Progenitor cell of endocrine pancreas (in vitro differentiated cells): ENCODE measurements at regions not wholly inside any gene's neighbourhood (a gene's known extent, or its start where the extent isn't known, plus 50 kb on each side); places are given as distances from the start of the nearest gene placed in this dataset.
A peak's percentile ranks its signal among the peaks of the same experiment; 100 is the strongest.

ENCODE experiments used
- DNase-seq: peaks from one replicate; pipeline ENCODE4 v3.0.0; 2021; ENCODE audit warnings: low spot score; ENCODE audit not compliant: unreplicated experiment
- H3K27ac Mint-ChIP-seq: 2 replicates; pipeline ENCODE4 v1.8.0; 2021; ENCODE audit warnings: mild to moderate bottlenecking, moderate library complexity, mixed read lengths
- H3K27me3 Mint-ChIP-seq: 2 replicates; pipeline ENCODE4 v1.8.0; 2021; ENCODE audit warnings: mixed read lengths
- H3K36me3 Mint-ChIP-seq: 2 replicates; pipeline ENCODE4 v1.8.0; 2022; ENCODE audit warnings: mixed read lengths; ENCODE audit not compliant: insufficient read depth
- H3K4me1 Mint-ChIP-seq: 2 replicates; pipeline ENCODE4 v1.8.0; 2021; ENCODE audit warnings: low read depth, mixed read lengths
- H3K4me3 Mint-ChIP-seq: 2 replicates; pipeline ENCODE4 v1.8.0; 2021; ENCODE audit warnings: low read depth, mild to moderate bottlenecking, moderate library complexity, mixed read lengths
- H3K9me3 Mint-ChIP-seq: 2 replicates; pipeline ENCODE4 v1.8.0; 2021; ENCODE audit warnings: low read depth, mixed read lengths
- CTCF ChIP-seq: fragments of 200-600 bp; sonication (generic); IDR thresholded peaks from one replicate; pipeline ENCODE4 v1.5.0; 2021; ENCODE audit warnings: antibody characterized with exemption, mild to moderate bottlenecking; ENCODE audit not compliant: unreplicated experiment

DNA sequence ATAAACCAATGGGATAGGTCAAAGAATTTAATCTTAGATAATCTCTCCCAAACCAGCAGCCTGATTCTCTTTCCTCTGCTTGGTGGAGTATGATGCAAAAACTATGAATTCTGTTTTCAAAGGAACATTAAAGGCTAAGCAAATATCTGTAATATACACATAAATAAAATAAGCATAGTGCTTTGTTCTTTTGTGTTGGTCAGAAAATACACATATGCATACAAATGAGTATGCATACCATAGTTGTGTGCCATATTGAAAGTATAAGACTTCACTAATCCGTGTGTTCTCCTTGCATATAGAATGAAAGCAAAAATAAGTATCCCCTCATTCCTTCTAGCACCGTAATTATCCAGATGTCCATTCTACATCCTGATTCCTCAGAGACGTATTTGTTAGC is 1949.7 kb upstream of the CELF4 start:
- no peak for TF ChIP-seq CTCF
- no peak overlapping the region for H3K27ac Mint-ChIP-seq
- no peaks in the 10 kb centered on the region for H3K36me3 Mint-ChIP-seq
- H3K4me1 Mint-ChIP-seq = peaks cover 8% of the 10 kb centered on the region
- DNase-seq = no peak
- H3K4me3 Mint-ChIP-seq = no peak overlapping the region
- H3K27me3 Mint-ChIP-seq = no peaks in the 10 kb centered on the region
- no peaks in the 10 kb centered on the region for H3K9me3 Mint-ChIP-seq

GRCh38 chr18:39513186-39513585 is 1947.6 kb upstream of the CELF4 start:
- no peak overlapping the region for H3K27ac Mint-ChIP-seq
- no peaks in the 10 kb centered on the region for H3K27me3 Mint-ChIP-seq
- TF ChIP-seq CTCF = no peak
- no peak overlapping the region for H3K4me3 Mint-ChIP-seq
- peaks cover 1% of the 10 kb centered on the region for H3K4me1 Mint-ChIP-seq
- H3K36me3 Mint-ChIP-seq = no peaks in the 10 kb centered on the region
- peaks cover 1% of the 10 kb centered on the region for H3K9me3 Mint-ChIP-seq
- DNase-seq = no peak

- no peak for DNase-seq
- Mint-ChIP-seq H3K9me3 (peaks cover 4% of the 10 kb centered on the region), H3K4me1 (peaks cover 8% of the 10 kb centered on the region), H3K4me3 (no peak overlapping the region), H3K36me3 (no peaks in the 10 kb centered on the region), H3K27me3 (no peaks in the 10 kb centered on the region), H3K27ac (no peak overlapping the region)
- TF ChIP-seq CTCF = no peak
These were observed 1941.2 kb upstream of the CELF4 start for GRCh38 chr18:39506581-39507330.

GRCh38 chr18:39500306-39500705 is 1934.7 kb upstream of the CELF4 start:
- Mint-ChIP-seq H3K4me3 (no peak overlapping the region), H3K27me3 (no peaks in the 10 kb centered on the region), H3K4me1 (peaks cover 22% of the 10 kb centered on the region), H3K27ac (no peak overlapping the region), H3K36me3 (peaks cover 5% of the 10 kb centered on the region), H3K9me3 (peaks cover 11% of the 10 kb centered on the region)
- no peak for TF ChIP-seq CTCF
- DNase-seq = no peak

DNA sequence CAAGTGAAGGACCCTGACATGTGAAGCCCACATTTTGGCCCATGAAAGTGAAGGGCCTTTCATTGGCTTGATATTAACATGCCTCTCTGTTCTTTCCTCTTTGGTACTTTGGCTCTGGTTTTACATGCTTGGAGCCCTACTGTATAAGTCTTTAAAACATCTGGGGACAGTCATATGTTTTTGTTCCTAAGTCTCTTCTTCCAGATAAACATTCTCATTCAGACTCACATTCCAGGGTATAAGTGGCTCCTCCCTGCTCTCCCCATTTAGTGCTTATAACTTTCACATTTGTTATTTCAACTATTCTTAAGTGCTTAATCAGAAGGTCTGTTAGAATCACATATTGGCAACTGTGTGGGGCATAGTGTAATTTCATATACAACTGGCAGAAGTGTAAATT is 1932.2 kb upstream of the CELF4 start:
- no peaks in the 10 kb centered on the region for H3K27me3 Mint-ChIP-seq
- peak overlapping the region; percentile 33 for H3K27ac Mint-ChIP-seq
- no peak for TF ChIP-seq CTCF
- H3K4me3 Mint-ChIP-seq = no peak overlapping the region
- peaks cover 38% of the 10 kb centered on the region for H3K4me1 Mint-ChIP-seq
- DNase-seq = no peak
- peaks cover 7% of the 10 kb centered on the region for H3K36me3 Mint-ChIP-seq
- peaks cover 14% of the 10 kb centered on the region for H3K9me3 Mint-ChIP-seq
